Loucy (cell line): ENCODE measurements at regions not wholly inside any gene's neighbourhood (a gene's known extent, or its start where the extent isn't known, plus 50 kb on each side); places are given as distances from the start of the nearest gene placed in this dataset.

ENCODE experiments used
- H2AFZ ChIP-seq: fragments of 200-600 bp; sonication (generic); 2 replicates; pipeline ENCODE4 v1.6.0; 2016; ENCODE audit warnings: antibody characterized with exemption, mild to moderate bottlenecking, low read length, moderate library complexity
- H3F3A ChIP-seq: fragments of 200-600 bp; 2 replicates; pipeline ENCODE4 v1.6.0; 2016; ENCODE audit warnings: antibody characterized with exemption, low read depth, mild to moderate bottlenecking
- H3K27me3 ChIP-seq: fragments of 200-600 bp; sonication (generic); 2 replicates; pipeline ENCODE4 v1.6.1; 2014; ENCODE audit warnings: low read length, mild to moderate bottlenecking; ENCODE audit not compliant: insufficient read depth, poor library complexity, severe bottlenecking
- H3K36me3 ChIP-seq: fragments of 200-600 bp; sonication (generic); 2 replicates; pipeline ENCODE4 v1.6.1; 2016; ENCODE audit warnings: low read length; ENCODE audit not compliant: insufficient read depth
- H3K4me1 ChIP-seq: fragments of 200-600 bp; sonication (generic); 2 replicates; pipeline ENCODE4 v1.5.1; 2014; ENCODE audit warnings: low read length, mild to moderate bottlenecking; ENCODE audit not compliant: insufficient read depth, poor library complexity, severe bottlenecking
- H3K4me2 ChIP-seq: fragments of 200-600 bp; sonication (generic); 2 replicates; pipeline ENCODE4 v1.6.0; 2014; ENCODE audit warnings: antibody characterized with exemption, low read length, low read depth, mild to moderate bottlenecking; ENCODE audit not compliant: poor library complexity, severe bottlenecking
- H3K4me3 ChIP-seq: fragments of 200-600 bp; sonication (generic); 2 replicates; pipeline ENCODE4 v1.5.1; 2014; ENCODE audit warnings: low read length, mild to moderate bottlenecking, mixed read lengths; ENCODE audit not compliant: poor library complexity, severe bottlenecking
- H3K79me2 ChIP-seq: fragments of 200-600 bp; sonication (generic); 2 replicates; pipeline ENCODE4 v1.6.1; 2014; ENCODE audit warnings: low read length; ENCODE audit not compliant: insufficient read depth
- H3K9ac ChIP-seq: fragments of 200-600 bp; sonication (generic); 2 replicates; pipeline ENCODE4 v1.6.0; 2014; ENCODE audit warnings: mild to moderate bottlenecking, low read depth, low read length, moderate library complexity; ENCODE audit not compliant: poor library complexity, severe bottlenecking
- H3K9me2 ChIP-seq: fragments of 200-600 bp; sonication (generic); replicated peaks from 2 replicates; pipeline ENCODE4 v1.6.1; 2016; ENCODE audit warnings: low read depth, low read length, mixed read lengths
- H3K9me3 ChIP-seq: fragments of 200-600 bp; sonication (generic); 2 replicates; pipeline ENCODE4 v1.6.1; 2014; ENCODE audit warnings: mild to moderate bottlenecking, antibody characterized with exemption, low read length, low read depth; ENCODE audit not compliant: insufficient read depth
- H4K20me1 ChIP-seq: fragments of 200-600 bp; sonication (generic); 2 replicates; pipeline ENCODE4 v1.6.0; 2014; ENCODE audit warnings: antibody characterized with exemption, low read length, mild to moderate bottlenecking; ENCODE audit not compliant: insufficient read depth, poor library complexity, severe bottlenecking
- EZH2phosphoT487 ChIP-seq: fragments of 200-600 bp; IDR thresholded peaks from 2 replicates; pipeline ENCODE4 v1.6.1; 2018; ENCODE audit warnings: antibody characterized with exemption, mild to moderate bottlenecking, moderate library complexity, borderline replicate concordance
- TF ChIP-seq, protein P1 (sequence below): fragments of 200-600 bp; sonication (generic); conservative IDR thresholded peaks from 2 replicates; pipeline ENCODE4 v1.5.1; 2014; ENCODE audit warnings: mild to moderate bottlenecking, antibody characterized with exemption, low read length

DNA sequence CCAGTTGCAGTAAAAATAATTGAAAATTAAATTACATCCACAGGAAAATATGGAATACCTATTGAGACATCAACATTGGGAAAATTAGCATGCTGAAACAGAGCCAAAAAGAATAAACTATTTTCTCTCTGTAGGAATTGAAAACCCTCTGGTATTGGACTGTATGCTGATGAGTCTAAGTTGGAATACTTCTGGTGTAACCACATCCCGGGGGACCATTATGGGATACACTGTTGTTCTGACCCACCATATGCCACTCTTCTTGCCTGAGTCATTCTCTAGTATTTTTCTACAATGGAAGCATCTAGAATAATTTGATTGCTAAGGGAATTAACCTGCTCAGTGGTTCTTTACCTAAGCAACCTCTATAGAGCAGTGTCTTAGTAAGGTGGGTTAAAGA is 640.7 kb upstream of the AGA start:
- Histone ChIP-seq H3K9me2 (no peaks in the 10 kb centered on the region), H3K9me3 (no peaks in the 10 kb centered on the region), H2AFZ (no peak overlapping the region), H4K20me1 (no peaks in the 10 kb centered on the region), H3K27me3 (no peaks in the 10 kb centered on the region), H3K4me3 (no peak overlapping the region), H3K36me3 (no peaks in the 10 kb centered on the region), H3F3A (no peaks in the 10 kb centered on the region), H3K4me1 (no peaks in the 10 kb centered on the region), H3K79me2 (no peaks in the 10 kb centered on the region), H3K4me2 (no peak overlapping the region), H3K9ac (no peak overlapping the region)
- TF ChIP-seq, protein P1, sequence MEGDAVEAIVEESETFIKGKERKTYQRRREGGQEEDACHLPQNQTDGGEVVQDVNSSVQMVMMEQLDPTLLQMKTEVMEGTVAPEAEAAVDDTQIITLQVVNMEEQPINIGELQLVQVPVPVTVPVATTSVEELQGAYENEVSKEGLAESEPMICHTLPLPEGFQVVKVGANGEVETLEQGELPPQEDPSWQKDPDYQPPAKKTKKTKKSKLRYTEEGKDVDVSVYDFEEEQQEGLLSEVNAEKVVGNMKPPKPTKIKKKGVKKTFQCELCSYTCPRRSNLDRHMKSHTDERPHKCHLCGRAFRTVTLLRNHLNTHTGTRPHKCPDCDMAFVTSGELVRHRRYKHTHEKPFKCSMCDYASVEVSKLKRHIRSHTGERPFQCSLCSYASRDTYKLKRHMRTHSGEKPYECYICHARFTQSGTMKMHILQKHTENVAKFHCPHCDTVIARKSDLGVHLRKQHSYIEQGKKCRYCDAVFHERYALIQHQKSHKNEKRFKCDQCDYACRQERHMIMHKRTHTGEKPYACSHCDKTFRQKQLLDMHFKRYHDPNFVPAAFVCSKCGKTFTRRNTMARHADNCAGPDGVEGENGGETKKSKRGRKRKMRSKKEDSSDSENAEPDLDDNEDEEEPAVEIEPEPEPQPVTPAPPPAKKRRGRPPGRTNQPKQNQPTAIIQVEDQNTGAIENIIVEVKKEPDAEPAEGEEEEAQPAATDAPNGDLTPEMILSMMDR, result no peak
- no peak for TF ChIP-seq EZH2phosphoT487

GRCh38 chr4:178083968-178084367 is 641.7 kb upstream of the AGA start:
- TF ChIP-seq, protein P1, result no peak
- TF ChIP-seq EZH2phosphoT487, result no peak
- H3F3A ChIP-seq, result no peaks in the 10 kb centered on the region
- no peak overlapping the region for H2AFZ ChIP-seq
- H3K4me3 ChIP-seq, result no peak overlapping the region
- H3K36me3 ChIP-seq, result no peaks in the 10 kb centered on the region
- no peaks in the 10 kb centered on the region for H3K79me2 ChIP-seq
- H3K9me3 ChIP-seq, result no peaks in the 10 kb centered on the region
- no peaks in the 10 kb centered on the region for H3K4me1 ChIP-seq
- H3K27me3 ChIP-seq, result no peaks in the 10 kb centered on the region
- no peaks in the 10 kb centered on the region for H4K20me1 ChIP-seq
- H3K9ac ChIP-seq, result no peak overlapping the region
- no peak overlapping the region for H3K4me2 ChIP-seq
- no peaks in the 10 kb centered on the region for H3K9me2 ChIP-seq

DNA sequence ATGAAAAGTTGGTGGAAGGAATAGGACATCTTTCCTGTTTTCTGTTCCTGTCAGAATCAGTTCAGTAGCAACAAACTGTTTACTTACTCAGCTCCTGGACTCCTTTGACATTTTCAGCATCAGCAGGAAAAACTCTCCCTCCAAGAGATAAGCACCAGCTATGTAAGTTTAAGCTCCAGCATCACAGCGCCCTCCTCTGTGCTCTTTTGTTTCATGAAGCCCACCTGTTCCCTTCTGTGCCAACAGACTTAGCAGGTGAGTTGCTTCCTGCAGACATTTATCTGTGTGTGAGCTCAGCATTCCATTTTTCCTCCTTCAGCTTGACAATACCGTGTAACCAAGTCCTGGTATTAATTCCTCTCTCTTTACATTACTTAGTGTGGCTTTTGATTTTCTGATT is 644.1 kb upstream of the AGA start:
- Histone ChIP-seq H3K4me2 (no peak overlapping the region), H3K27me3 (no peaks in the 10 kb centered on the region), H4K20me1 (no peaks in the 10 kb centered on the region), H3K4me3 (no peak overlapping the region), H3K4me1 (no peaks in the 10 kb centered on the region), H2AFZ (no peak overlapping the region), H3K9me3 (no peaks in the 10 kb centered on the region), H3K79me2 (no peaks in the 10 kb centered on the region), H3K9ac (no peak overlapping the region), H3K9me2 (no peaks in the 10 kb centered on the region), H3K36me3 (no peaks in the 10 kb centered on the region), H3F3A (no peaks in the 10 kb centered on the region)
- TF ChIP-seq, protein P1, result no peak
- TF ChIP-seq EZH2phosphoT487, result no peak
